Esophagus muscularis mucosa (tissue), 4 donors: ENCODE measurements at regions not wholly inside any gene's neighbourhood (a gene's known extent, or its start where the extent isn't known, plus 50 kb on each side); places are given as distances from the start of the nearest gene placed in this dataset.
A peak's percentile ranks its signal among the peaks of the same experiment; 100 is the strongest.

Experiments
- DNase-seq: peaks from one replicate; pipeline ENCODE4 v3.0.0-alpha.2; 2017; ENCODE audit errors: extremely low spot score
- H3K27ac ChIP-seq, 4 donors: fragments of 200-600 bp; sonication (generic); replicated peaks in 1 of 4; 1 replicate in 3 of 4; 2 replicates in 1 of 4; pipeline ENCODE4 v1.5.1; 2016 to 2019; ENCODE audit warnings: mild to moderate bottlenecking in 1 of 4
- H3K27me3 ChIP-seq, 4 donors: fragments of 200-600 bp; sonication (generic); one replicate each; pipeline versions ENCODE4 v1.5.1 to v1.6.0; 2016 to 2019
- H3K36me3 ChIP-seq, 4 donors: fragments of 200-600 bp; sonication (generic); one replicate each; pipeline ENCODE4 v1.5.1; 2016 to 2019
- H3K4me1 ChIP-seq, 4 donors: fragments of 200-600 bp; sonication (generic); one replicate each; pipeline ENCODE4 v1.5.1; 2016 to 2019
- H3K4me3 ChIP-seq, 4 donors: fragments of 200-600 bp; sonication (generic); 1 replicate in 2 of 4; 2 replicates in 2 of 4; pipeline ENCODE4 v1.5.1; 2016 to 2019; ENCODE audit warnings: mild to moderate bottlenecking in 4 of 4, moderate library complexity in 1 of 4
- H3K9me3 ChIP-seq, 4 donors: fragments of 200-600 bp; sonication (generic); 1 replicate in 3 of 4; 2 replicates in 1 of 4; pipeline ENCODE4 v1.5.1; 2016 to 2019
- EP300 ChIP-seq: sonication (generic); formaldehyde crosslinking; IDR thresholded peaks from one replicate; pipeline ENCODE4 v1.6.1; 2017; ENCODE audit warnings: antibody characterized with exemption
- POLR2A ChIP-seq: fragments of 450-650 bp; IDR thresholded peaks from one replicate; pipeline ENCODE4 v1.6.1; 2017; ENCODE audit warnings: antibody characterized with exemption, moderate library complexity, mild to moderate bottlenecking, low read depth
- POLR2AphosphoS5 ChIP-seq, 2 donors: sonication (generic); formaldehyde crosslinking; IDR thresholded peaks; one replicate each; pipeline ENCODE4 v1.6.1; 2017; ENCODE audit warnings: antibody characterized with exemption in 2 of 2
- WGBS: methylation state at CpG from one replicate; pipeline ENCODE4 v1.1.5; 2018; 5-methylcytosine and 5-hydroxymethylcytosine counted together
- intact Hi-C: fragments of 100-400 bp; cut with DNase I; formaldehyde crosslinking; loops from one replicate; pipeline ENCODE4 v1.15.1; 2023
- TF ChIP-seq, protein P1 (sequence below), 3 experiments: fragments of 200-600 bp in 2 of 3; fragments of 450-650 bp in 1 of 3; sonication (generic) in 2 of 3; IDR thresholded peaks; one replicate each; pipeline ENCODE4 v1.5.1; 2017 to 2019; ENCODE audit warnings: antibody characterized with exemption in 3 of 3, mild to moderate bottlenecking in 2 of 3, moderate library complexity in 1 of 3

DNA sequence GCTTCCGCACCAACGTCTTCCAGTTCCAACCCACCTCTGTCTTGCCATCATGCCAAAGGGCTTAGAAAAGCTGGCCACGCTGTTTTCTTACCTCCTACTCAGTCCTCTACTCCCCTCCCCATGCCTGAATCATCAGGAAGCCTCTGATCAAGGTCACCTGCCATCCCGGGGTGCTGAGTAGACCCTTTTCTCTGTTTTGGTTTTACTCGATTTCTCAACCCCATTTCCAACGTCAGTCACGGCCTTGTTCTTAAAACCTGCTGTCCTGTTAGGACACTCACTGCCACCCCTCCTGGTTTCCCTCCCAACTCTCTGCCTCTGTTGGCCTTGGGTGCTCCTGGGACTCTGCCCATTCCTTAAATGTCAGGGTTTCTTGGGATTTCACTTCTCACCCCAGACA, 350.1 kb downstream of the FOXO1 start:
- Histone ChIP-seq H3K4me1 (peaks cover 5 to 17% (median 7%) of the 10 kb centered on the region in 4 donors), H3K36me3 (no peaks in the 10 kb centered on the region), H3K9me3 (no peaks in the 10 kb centered on the region), H3K27me3 (no peaks in the 10 kb centered on the region), H3K27ac (no peak overlapping the region), H3K4me3 (no peak overlapping the region)
- intact Hi-C loops, result no loop called here
- DNase-seq, result peak; percentile 90
- 89% methylated on average over 7 of the region's 7 CpGs for WGBS
- no peak for TF ChIP-seq POLR2A
- TF ChIP-seq POLR2AphosphoS5 (IDR thresholded peaks at IDR 0.05), result no peak
- no peak for TF ChIP-seq EP300

DNA sequence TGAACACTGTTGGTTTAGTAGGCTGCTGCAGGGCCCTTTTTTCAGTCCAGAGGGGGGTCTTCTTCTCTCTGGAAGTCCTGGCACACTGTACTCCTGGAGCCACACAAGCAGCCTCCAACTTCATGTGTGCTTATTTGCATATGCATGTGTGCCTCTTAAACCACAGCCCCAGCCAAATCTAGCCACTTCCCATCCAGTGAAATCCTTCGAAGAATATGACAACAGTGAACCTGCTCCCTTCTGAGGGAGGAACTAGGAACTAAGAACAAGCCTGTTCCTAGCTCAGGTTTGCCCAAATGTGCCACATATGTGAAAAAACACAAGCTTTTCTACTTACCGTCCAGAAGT, 348.5 kb downstream of the FOXO1 start:
- 87% methylated on average over 2 of the region's 2 CpGs for WGBS
- Histone ChIP-seq H3K9me3 (peaks cover 0 to 7% (median under 1%) of the 10 kb centered on the region in 4 donors), H3K4me3 (no peak overlapping the region), H3K36me3 (no peaks in the 10 kb centered on the region), H3K27ac (no peak overlapping the region), H3K4me1 (peaks cover 5 to 17% (median 7%) of the 10 kb centered on the region in 4 donors), H3K27me3 (no peaks in the 10 kb centered on the region)
- TF ChIP-seq EP300, result no peak
- TF ChIP-seq, protein P1, sequence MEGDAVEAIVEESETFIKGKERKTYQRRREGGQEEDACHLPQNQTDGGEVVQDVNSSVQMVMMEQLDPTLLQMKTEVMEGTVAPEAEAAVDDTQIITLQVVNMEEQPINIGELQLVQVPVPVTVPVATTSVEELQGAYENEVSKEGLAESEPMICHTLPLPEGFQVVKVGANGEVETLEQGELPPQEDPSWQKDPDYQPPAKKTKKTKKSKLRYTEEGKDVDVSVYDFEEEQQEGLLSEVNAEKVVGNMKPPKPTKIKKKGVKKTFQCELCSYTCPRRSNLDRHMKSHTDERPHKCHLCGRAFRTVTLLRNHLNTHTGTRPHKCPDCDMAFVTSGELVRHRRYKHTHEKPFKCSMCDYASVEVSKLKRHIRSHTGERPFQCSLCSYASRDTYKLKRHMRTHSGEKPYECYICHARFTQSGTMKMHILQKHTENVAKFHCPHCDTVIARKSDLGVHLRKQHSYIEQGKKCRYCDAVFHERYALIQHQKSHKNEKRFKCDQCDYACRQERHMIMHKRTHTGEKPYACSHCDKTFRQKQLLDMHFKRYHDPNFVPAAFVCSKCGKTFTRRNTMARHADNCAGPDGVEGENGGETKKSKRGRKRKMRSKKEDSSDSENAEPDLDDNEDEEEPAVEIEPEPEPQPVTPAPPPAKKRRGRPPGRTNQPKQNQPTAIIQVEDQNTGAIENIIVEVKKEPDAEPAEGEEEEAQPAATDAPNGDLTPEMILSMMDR (IDR thresholded peaks at IDR 0.05), result no peak
- TF ChIP-seq POLR2A, result no peak
- no peak for TF ChIP-seq POLR2AphosphoS5 (IDR thresholded peaks at IDR 0.05)
- intact Hi-C loops, result no loop called here
- DNase-seq, result peak; percentile 26

DNA sequence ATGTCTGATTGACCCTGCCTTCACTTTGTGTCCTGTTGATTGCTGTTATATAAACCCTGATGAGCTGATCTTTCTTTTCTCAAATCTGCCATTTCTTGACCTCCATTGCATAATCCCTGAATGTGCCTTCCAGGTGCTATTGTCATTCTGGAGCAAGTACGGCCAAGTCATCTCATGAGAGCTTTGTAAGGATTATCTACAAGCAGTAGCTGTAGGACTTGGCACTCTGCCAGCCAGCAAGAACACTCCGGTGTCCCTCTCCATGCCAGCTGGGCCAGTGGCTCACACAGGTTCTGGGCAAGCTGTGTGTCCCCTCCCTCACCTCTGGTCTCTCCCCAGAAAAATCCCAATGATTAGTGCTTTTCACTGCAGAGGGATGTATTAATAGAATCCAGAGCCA, 348.1 kb downstream of the FOXO1 start:
- Histone ChIP-seq H3K4me1 (peaks cover 5 to 17% (median 7%) of the 10 kb centered on the region in 4 donors), H3K27ac (no peak overlapping the region), H3K27me3 (no peaks in the 10 kb centered on the region), H3K9me3 (peaks cover 0 to 11% (median 3%) of the 10 kb centered on the region in 4 donors), H3K4me3 (no peak overlapping the region), H3K36me3 (no peaks in the 10 kb centered on the region)
- peak; percentile 89 for DNase-seq
- intact Hi-C loops, result no loop called here
- TF ChIP-seq POLR2A, result no peak
- TF ChIP-seq EP300, result no peak
- TF ChIP-seq, protein P1 (IDR thresholded peaks at IDR 0.05), result no peak
- no peak for TF ChIP-seq POLR2AphosphoS5 (IDR thresholded peaks at IDR 0.05)
- WGBS, result 51% methylated on average over 2 of the region's 2 CpGs

DNA sequence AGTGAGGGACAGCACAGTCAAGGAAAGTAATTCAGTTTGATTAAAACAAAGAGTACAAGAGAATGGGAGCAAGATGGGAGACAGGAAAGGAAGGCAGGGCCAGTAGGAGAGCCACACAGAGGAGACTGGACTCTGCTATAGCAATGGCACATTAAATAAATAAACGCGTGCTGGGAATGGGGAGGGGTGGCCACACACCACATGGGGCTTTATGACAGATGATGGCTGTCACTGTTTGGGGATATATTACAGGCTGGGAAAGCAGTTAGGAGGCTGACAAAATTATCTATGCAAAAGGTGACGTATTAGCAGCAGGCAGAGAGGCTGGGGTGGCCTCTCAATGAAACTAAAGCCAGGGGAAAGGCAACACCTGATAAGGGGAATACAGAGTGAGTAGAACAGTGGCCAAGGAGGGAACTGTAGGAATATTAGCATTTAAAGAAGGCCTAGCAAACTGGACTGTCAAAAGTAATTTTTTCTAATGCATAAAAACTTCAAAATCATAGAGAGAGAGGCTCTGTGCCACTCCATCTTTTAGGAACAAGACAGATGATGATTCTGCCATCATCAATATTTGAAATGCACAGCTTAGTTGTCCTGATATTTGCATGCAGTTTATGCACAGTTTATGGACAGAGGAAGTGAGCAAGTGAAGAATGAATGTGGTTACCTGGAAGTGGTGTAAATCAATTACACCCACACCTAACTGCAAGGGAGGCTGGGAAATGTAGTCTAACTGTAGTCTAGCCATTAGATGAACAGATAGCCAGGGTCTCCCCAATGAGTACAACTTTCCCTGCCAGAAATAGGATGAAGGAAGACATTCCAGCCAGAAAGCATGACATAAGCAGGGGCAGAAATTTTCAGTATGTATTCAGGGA, 346.5 kb downstream of the FOXO1 start:
- Histone ChIP-seq H3K4me1 (peaks cover 5 to 14% (median 7%) of the 10 kb centered on the region in 4 donors), H3K4me3 (no peak overlapping the region), H3K36me3 (no peaks in the 10 kb centered on the region), H3K27ac (no peak overlapping the region), H3K9me3 (peaks cover 0 to 15% (median 3%) of the 10 kb centered on the region in 4 donors), H3K27me3 (no peaks in the 10 kb centered on the region)
- WGBS, result 81% methylated on average over 3 of the region's 3 CpGs
- intact Hi-C loops, result no loop called here
- TF ChIP-seq POLR2AphosphoS5 (IDR thresholded peaks at IDR 0.05) (no peak), EP300 (no peak), POLR2A (no peak)
- TF ChIP-seq, protein P1 (IDR thresholded peaks at IDR 0.05), result no peak
- peak; percentile 34 for DNase-seq

GRCh38 chr13:40328091-40328490, 338.4 kb downstream of the FOXO1 start:
- intact Hi-C loops, result no loop called here
- H3K36me3 ChIP-seq, result no peaks in the 10 kb centered on the region
- H3K27ac ChIP-seq, result no peak overlapping the region
- H3K9me3 ChIP-seq, result peaks cover 0 to 7% (median 1%) of the 10 kb centered on the region in 4 donors
- no peak overlapping the region for H3K4me3 ChIP-seq
- TF ChIP-seq EP300, result no peak
- TF ChIP-seq POLR2A, result no peak
- TF ChIP-seq POLR2AphosphoS5 (IDR thresholded peaks at IDR 0.05), result no peak
- TF ChIP-seq, protein P1 (IDR thresholded peaks at IDR 0.05), result no peak
- H3K27me3 ChIP-seq, result no peaks in the 10 kb centered on the region
- H3K4me1 ChIP-seq, result no peaks in the 10 kb centered on the region
- DNase-seq, result no peak
